ENCODE measurements at regions not wholly inside any gene's neighbourhood (a gene's known extent, or its start where the extent isn't known, plus 50 kb on each side); places are given as distances from the start of the nearest gene placed in this dataset.

DNA sequence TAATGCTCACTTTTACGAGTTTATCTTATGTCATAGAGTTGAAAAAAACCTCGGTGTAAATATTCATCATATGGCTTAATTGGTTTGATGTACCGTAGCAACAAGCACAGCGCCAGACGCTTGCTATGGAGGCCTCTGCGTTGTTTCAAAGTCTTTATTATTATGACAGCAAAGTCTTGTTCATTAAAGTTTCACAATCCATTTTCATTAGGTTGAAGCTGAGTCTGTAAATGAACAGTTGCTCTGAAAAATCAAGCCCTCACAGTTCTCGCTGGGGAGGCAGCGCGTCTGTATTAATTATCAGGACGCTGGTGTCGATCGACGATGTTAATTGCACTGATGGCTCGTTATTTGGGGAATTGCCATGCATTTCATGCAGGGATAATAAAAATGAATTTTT lies 185.6 kb downstream of the INSC start:
- H3K27ac ChIP-seq, result no peak overlapping the region
- no peak overlapping the region for H3K4me3 ChIP-seq
- TF ChIP-seq, protein P1, sequence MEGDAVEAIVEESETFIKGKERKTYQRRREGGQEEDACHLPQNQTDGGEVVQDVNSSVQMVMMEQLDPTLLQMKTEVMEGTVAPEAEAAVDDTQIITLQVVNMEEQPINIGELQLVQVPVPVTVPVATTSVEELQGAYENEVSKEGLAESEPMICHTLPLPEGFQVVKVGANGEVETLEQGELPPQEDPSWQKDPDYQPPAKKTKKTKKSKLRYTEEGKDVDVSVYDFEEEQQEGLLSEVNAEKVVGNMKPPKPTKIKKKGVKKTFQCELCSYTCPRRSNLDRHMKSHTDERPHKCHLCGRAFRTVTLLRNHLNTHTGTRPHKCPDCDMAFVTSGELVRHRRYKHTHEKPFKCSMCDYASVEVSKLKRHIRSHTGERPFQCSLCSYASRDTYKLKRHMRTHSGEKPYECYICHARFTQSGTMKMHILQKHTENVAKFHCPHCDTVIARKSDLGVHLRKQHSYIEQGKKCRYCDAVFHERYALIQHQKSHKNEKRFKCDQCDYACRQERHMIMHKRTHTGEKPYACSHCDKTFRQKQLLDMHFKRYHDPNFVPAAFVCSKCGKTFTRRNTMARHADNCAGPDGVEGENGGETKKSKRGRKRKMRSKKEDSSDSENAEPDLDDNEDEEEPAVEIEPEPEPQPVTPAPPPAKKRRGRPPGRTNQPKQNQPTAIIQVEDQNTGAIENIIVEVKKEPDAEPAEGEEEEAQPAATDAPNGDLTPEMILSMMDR (IDR thresholded peaks at IDR 0.05), result no peak
- ATAC-seq, result no peak
- no peaks in the 10 kb centered on the region for H3K36me3 ChIP-seq
- WGBS, 2 donors, result 92 to 93% methylated on average over 14 of the region's 14 CpGs
- peaks cover 0 to 9% (median 0%) of the 10 kb centered on the region in 11 donors for H3K9me3 ChIP-seq
- H3K27me3 ChIP-seq, result peaks cover 0 to 4% (median 0%) of the 10 kb centered on the region in 7 donors
- no peaks in the 10 kb centered on the region for H3K4me1 ChIP-seq
- intact Hi-C loops (cut with DNase I), result no loop called here
- no peak for DNase-seq

DNA sequence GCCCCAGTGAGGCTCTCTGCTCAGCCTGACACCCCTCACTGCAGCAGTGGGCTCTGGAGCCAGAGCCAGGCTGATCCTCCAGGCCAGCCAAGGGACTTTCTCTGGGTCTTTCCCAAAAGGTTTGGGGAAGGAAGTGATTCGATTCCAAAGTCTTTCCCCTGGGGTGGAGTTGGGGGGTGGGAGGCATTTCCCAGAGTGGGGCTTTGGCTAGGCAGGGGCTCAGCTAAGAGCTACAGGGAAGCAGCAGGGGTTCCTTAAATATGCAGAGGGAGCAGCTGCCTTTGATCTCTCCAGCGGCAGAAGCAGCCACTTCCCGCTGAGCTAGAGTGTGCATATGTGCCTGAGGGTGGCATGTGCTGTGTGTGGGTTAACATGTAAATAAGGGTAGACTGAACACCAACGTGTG lies 192.9 kb downstream of the INSC start:
- Histone ChIP-seq H3K27me3 (peaks cover 0 to 5% (median 3%) of the 10 kb centered on the region in 7 donors), H3K9me3 (peaks cover 0 to 16% (median 0%) of the 10 kb centered on the region in 11 donors), H3K27ac (no peak overlapping the region), H3K4me1 (no peaks in the 10 kb centered on the region), H3K4me3 (no peak overlapping the region), H3K36me3 (no peaks in the 10 kb centered on the region)
- no peak for DNase-seq
- no peak for ATAC-seq
- intact Hi-C loops (cut with DNase I), result no loop called here
- TF ChIP-seq, protein P1 (IDR thresholded peaks at IDR 0.05), result no peak
- 6 to 9% methylated on average over 4 of the region's 4 CpGs for WGBS, 2 donors

DNA sequence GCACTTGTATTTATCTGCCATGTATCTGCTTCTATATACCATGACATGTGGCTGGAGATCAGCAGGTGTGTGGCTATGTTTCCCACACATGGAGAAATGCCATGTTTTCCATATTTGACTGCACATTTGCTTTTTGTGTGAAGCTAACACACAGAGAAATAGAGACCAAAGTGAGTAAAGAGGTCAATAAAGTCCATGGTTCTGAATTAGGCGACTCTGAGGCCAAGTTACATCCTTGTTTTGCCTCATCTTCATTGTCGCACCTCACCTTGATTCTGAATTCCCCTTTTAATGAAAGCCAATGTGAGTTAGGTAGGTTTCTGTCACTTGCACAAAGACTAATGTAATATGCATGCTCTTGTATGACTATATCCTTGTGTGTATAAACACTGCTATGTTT lies 194.1 kb downstream of the INSC start:
- WGBS, 2 donors, result 50 to 91% methylated on average over 2 of the region's 2 CpGs
- ATAC-seq, result no peak
- H3K36me3 ChIP-seq, result no peaks in the 10 kb centered on the region

DNA sequence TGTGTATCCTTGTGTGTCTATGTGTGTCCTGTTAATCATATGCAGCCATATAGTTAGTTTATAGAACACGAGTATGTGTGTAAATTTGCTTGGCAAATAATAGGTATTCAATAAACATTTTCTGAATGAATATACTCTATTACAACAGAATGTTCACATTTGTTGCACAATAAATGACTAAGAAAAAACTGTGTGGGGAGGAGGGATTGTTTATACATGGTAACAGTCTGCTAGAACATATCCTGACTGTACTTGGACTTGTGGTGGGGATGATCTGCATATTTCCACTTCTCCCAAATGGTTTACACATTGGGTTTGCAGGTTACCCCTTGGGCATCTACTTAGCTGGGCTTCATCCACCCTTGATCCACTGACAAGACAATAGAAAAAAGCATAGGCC lies 194.6 kb downstream of the INSC start:
- intact Hi-C loops (cut with DNase I), result no loop called here
- Histone ChIP-seq H3K27me3 (peaks cover 0 to 5% (median 3%) of the 10 kb centered on the region in 7 donors), H3K4me1 (no peaks in the 10 kb centered on the region), H3K27ac (no peak overlapping the region), H3K36me3 (no peaks in the 10 kb centered on the region), H3K4me3 (no peak overlapping the region), H3K9me3 (peaks cover 0 to 9% (median 0%) of the 10 kb centered on the region in 11 donors)
- DNase-seq, result no peak
- no peak for ATAC-seq
- 82 to 88% methylated on average over 1 of the region's 1 CpG for WGBS, 2 donors
- TF ChIP-seq, protein P1 (IDR thresholded peaks at IDR 0.05), result no peak

More for the DNA sequence above, 194.1 kb downstream of the INSC start:
- Histone ChIP-seq H3K4me3 (no peak overlapping the region), H3K4me1 (no peaks in the 10 kb centered on the region), H3K27ac (no peak overlapping the region), H3K27me3 (peaks cover 0 to 5% (median 3%) of the 10 kb centered on the region in 7 donors), H3K9me3 (peaks cover 0 to 14% (median 0%) of the 10 kb centered on the region in 11 donors)
- intact Hi-C loops (cut with DNase I), result no loop called here
- DNase-seq, result no peak
- TF ChIP-seq, protein P1 (IDR thresholded peaks at IDR 0.05), result no peak

Data from heart right ventricle (tissue), 16 donors.